HG03097 (cell line): ENCODE measurements at regions not wholly inside any gene's neighbourhood (a gene's known extent, or its start where the extent isn't known, plus 50 kb on each side); places are given as distances from the start of the nearest gene placed in this dataset.
"Not testable (repeated sequence)": the region's sequence is repeated elsewhere in the genome, so short reads cannot be mapped to it uniquely, and the experiment has no call there.

ENCODE experiments used
- ATAC-seq: cut with Tn5 transposase; IDR thresholded peaks from one replicate; pipeline ENCODE4 v1.9.1; 2021; ENCODE audit not compliant: unreplicated experiment, low FRiP score

DNA sequence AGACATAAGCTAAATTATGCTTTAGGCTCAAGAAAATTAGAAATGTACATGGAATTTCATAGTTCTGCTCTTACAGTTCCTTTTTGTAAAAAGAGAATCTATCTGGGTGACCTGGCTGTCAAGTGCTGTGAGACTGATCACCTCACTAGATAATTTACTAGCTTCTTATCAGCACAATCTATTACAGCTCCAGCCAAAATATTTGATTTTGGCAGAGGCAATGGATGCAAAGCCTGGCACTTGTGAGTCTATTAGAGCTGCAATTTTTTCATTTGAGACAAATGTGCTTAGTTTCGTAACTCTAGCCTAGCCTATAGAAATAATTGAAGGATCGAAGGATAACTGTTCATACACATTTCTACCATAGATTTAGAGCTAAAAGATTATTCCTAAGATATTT is 927.5 kb downstream of the SLC6A15 start:
- ATAC-seq, result no peak

GRCh38 chr12:83980398-83980797 is 932.2 kb downstream of the SLC6A15 start:
- no peak for ATAC-seq

- no peak for ATAC-seq
These were observed 932.8 kb downstream of the SLC6A15 start for GRCh38 chr12:83979785-83980184.

DNA sequence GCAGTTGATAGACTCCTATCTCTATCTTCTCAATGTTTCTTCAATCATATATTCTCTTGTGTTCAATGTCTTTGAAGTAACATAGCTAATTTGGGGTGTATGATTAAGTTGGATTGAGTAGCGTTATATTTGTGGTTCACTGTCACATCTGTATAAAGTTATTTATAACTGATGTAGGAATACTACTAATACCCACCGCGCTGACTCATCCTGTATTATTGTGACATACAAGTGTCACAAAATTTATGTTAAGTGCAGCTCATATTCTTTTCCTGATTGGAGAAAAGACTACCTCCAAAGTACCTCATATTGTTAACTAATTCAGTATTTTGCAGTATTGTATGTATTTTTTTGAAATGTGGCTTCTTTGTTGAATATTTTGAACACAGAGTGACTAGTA is 940.8 kb downstream of the SLC6A15 start:
- no peak for ATAC-seq

DNA sequence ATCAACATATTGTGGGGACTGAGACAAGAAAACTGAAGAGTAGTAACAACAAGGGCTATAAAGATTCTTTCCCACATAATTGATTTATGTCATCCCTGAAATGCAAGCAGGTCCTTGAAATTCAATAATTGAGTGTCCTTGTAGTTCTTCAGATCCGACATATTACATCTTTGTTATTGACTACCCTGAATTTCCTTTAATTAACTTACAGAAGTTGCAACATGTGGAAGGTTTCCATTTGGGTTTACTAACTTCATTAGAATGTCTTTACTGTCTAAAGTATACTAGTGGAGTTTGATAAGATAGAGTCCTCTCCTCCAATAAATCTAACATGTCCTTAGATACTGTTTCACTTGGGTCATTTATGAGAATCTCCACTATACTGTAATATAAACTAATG is 951.8 kb downstream of the SLC6A15 start:
- no peak for ATAC-seq

GRCh38 chr12:83958997-83959396 is 953.6 kb downstream of the SLC6A15 start:
- no peak for ATAC-seq

DNA sequence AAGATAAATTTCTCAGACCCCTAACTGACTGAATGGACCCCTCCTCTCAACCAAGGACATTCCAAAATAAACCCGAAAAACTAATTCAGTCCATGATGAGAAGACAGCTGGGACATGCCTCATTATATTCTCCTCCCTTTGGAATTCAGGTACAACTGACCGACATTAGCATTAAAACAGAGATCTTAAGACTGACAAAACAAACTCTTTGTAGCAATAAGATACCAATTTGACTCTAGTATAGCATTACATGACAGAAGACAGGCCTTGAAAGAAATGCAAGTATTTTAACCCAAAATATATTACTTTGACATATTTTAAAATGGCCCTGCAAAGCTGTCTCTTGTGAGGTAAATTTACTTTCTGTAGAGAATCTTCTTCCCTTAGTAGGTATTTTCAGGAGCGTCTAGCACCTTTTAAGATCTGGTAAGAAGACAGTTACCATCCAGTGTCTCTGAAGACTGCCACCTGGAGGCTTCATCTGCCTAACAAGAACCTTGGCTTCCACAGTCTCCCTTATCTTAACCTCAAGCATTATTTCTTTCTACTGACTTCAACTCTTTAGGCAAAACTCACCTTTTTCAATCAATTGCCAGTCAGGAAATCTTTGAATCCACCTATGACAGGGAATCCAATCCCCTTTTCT is 957.5 kb downstream of the SLC6A15 start:
- no peak for ATAC-seq

DNA sequence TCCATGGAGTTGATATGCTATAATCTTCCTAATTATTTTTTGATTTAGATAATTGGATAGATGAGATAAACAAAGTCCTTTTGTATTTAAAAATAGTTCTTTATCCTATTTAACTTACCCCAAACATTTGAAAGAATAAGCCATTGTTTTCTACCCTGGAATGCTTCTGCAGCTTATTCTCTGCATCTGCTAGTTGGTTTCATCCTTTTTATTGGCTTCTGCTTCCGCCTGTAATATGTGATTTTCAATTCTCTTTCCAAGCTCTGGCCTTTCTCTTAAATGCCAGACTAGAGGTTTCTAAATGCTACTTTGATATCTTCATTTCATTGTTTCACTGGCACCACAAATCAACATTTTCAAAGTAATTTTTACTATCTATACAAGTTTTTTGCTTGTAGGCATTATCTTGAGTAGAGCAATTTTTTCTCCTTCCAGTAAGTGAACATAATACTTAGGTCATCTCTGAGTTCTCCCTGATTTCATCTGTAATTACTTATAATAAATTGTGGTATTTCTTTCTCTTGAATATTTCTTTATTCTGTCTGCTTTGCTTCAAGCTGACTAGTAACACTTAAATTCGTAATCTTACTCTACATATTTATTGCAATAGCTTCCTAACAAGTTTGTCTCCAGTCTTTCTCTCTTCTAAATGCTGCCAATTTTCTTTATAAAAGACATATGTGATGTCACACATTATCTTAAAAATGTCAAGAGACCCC is 958.4 kb downstream of the SLC6A15 start:
- ATAC-seq, result no peak

DNA sequence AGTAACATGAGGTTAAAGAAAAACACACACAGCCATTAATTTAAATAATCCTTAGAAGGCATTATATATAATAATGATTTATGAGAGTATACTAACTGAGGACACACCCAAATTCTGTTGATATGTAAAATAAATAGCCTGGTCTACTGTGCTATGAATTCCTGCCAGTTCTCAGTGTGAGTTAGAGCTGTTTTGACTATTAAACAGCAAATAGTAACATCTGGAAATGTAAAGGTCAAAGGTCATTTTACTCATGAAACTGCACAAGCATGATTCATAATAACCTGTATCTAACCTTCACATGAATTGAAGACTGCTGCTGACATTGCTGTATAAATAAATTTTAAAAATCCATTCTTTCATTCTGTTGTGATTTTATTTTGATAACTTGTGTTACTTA is 966.7 kb downstream of the SLC6A15 start:
- no peak for ATAC-seq

- ATAC-seq, result no peak
These were observed 972.9 kb downstream of the SLC6A15 start for GRCh38 chr12:83939718-83940117.

- no peak for ATAC-seq
These were observed 979.0 kb downstream of the SLC6A15 start for GRCh38 chr12:83933615-83934014.

GRCh38 chr12:83932011-83932410 is 980.6 kb downstream of the SLC6A15 start:
- ATAC-seq, result no peak

GRCh38 chr12:83931451-83931850 is 981.1 kb downstream of the SLC6A15 start:
- ATAC-seq, result no peak

DNA sequence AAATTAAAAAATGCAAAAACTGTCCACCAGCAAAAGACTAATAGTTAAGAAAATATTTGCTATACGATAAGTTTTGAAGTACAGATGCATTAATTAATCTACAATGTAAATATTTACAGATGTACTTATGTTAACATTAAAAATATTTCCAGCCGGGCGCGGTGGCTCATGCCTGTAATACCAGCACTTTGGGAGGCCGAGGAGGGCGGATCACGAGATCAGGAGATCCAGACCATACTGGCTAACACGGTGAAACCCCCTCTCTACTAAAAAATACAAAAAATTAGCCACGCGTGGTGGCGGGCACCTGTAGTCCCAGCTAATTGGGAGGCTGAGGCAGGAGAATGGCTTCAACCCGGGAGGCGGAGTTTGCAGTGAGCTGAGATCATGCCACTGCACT is 982.8 kb downstream of the SLC6A15 start:
- not testable (repeated sequence) for ATAC-seq

- no peak for ATAC-seq
These were observed 991.6 kb downstream of the SLC6A15 start for GRCh38 chr12:83920821-83921547.

DNA sequence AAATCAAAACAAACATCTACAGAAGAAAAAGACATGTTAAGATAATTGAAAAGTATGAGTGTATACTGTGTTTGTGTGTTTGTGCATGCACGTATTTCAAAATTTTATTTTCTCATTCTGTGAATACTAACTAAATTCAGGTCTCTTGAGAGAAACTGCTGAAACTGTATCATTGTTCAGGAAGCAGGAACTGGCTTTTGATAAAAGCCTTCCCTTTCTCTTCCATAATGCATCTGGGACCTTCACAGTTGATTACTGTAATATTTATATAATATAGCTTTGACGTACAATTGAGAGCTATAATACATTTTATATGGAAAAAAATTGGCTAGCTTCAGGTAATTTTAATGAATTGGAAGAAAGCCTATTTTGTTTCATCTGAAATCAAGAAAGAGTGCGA is 993.5 kb downstream of the SLC6A15 start:
- ATAC-seq, result no peak

DNA sequence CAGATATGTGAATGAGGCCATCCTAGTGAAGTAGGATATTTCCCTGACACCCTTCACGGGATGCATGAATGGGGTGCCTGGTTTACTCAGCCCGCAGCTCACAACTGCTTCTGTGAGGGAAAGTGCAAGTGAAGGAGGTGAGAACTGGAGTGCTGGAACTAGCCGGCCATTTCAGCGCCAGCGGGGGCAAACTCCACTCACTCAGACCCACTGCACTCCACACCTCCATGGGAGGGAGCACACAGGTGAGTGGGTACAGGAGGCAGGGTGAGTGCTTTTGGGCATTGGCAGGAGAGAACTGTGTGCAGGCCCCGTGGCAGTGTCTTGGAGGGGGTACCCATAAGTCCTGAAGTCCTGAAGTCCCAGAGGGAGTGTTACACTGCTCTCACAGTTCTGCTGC is 1008.4 kb downstream of the SLC6A15 start:
- ATAC-seq, result no peak

- no peak for ATAC-seq
These were observed 1016.2 kb downstream of the SLC6A15 start for GRCh38 chr12:83896416-83896815.

DNA sequence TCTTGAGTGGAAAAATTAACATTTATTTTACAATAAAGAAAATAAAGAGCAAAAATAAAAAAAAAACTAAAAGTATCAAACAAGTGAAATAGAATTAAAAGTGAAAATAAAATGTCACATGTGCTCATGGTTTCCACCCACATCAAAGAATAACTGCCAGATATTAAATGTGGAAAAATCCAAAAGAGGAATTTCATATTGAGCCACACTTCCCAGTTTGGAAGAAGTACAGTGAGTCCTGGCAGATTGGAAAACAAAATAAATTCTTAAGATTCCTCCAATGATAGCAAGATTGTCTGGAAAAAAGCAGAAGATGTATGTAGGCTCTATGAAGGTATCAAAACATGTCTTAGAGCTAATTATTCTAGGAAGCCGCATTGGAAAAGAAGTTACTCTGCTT is 1019.5 kb downstream of the SLC6A15 start:
- ATAC-seq, result no peak

- no peak for ATAC-seq
These were observed 1022.9 kb downstream of the SLC6A15 start for GRCh38 chr12:83889745-83890144.

- no peak for ATAC-seq
These were observed 1026.1 kb downstream of the SLC6A15 start for GRCh38 chr12:83886479-83886878.
